ENCODE measurements at regions not wholly inside any gene's neighbourhood (a gene's known extent, or its start where the extent isn't known, plus 50 kb on each side); places are given as distances from the start of the nearest gene placed in this dataset.
"Not testable (repeated sequence)": the region's sequence is repeated elsewhere in the genome, so short reads cannot be mapped to it uniquely, and the experiment has no call there.

GRCh38 chr22:47534804-47535410 is 772.5 kb downstream of the TBC1D22A start:
- WGBS, 3 donors, result 68 to 75% (median 73%) methylated on average over 9 of the region's 9 CpGs
- no peak overlapping the region for H3K27ac ChIP-seq (ENCODE audit: low read depth, low read length)

DNA sequence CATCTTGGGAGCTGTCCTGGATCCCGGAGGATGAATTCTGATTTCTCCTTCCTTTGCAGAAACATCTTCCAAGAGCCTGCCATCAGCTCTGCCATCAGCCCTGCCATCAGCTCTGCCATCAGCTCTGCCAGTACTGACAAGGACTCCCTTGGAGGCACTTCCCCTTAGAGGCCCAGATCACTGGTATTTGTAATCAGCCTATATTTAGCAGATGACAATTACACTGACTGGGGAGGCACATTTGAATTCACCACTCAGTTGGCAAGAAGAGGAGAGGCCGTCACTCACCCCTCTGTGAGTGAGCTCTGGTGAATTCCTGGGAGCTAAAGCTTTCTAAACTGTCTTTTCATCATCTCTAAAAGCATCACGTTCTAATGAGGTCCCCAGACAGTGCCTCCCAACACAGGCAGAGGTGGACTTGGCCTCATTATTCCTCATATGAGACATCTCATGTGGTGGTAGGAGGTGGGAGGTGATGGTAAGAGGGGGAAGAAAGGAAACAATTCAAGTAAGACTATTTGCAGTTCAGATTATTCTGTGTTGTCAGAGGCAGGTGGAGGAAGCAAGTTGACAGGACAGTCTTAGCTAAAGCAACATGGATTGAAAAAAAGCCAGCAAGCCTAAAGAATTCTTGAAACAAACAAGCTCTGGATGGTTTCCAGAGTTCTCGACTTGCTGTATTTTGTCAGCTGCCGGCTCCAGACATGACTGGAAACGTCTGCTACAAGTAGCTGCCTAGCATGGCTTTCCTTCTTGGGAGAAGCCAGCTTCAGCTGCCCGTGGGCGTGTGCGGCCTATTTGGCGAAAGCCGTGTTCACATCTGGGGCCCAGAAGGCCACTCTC is 771.7 kb downstream of the TBC1D22A start:
- WGBS, 3 donors, result 58 to 62% (median 60%) methylated on average over 11 of the region's 11 CpGs
- H3K27ac ChIP-seq (ENCODE audit: low read depth, low read length), result no peak overlapping the region

- no peak overlapping the region for H3K27ac ChIP-seq (ENCODE audit: low read depth, low read length)
- 32 to 71% (median 52%) methylated on average over 1 of the region's 1 CpG for WGBS, 3 donors
These were observed 754.6 kb downstream of the TBC1D22A start for GRCh38 chr22:47517062-47517461.

DNA sequence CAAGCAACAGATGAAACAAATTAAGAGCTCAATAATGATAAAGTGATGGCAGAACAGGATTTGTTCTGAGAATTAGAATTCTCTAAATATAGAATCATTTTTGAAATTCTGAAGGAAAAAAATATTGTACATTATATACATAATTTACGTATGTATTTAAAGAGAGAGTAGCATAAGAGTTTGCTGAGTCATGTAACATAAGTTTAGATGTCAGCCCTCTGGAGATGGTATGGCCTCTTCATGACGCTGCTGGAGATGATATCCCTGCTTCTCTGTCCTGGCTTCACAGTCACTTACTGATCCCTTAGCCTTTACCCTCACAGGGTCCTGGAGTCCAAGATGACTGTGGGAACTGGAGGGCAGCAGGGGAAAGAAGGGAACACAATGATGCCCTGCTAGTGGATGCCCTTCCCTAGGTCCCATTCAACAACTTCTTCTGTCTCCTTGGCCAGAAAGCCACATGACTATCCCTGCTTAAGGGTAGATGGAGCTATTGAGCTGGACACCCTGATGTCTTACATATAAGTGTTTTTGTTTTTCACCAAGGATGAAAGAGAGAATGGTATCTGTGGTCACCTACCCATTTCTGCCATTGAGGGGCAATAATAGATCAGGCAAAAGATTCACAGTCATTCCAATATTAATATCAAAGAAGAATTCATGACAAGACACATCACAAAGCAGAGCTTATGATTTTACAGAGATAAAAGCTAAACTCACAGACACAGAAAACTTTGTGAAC is 753.1 kb downstream of the TBC1D22A start:
- 75 to 86% (median 78%) methylated on average over 2 of the region's 2 CpGs for WGBS, 3 donors
- no peak overlapping the region for H3K27ac ChIP-seq (ENCODE audit: low read depth, low read length)

GRCh38 chr22:47512617-47513016 is 750.2 kb downstream of the TBC1D22A start:
- no peak overlapping the region for H3K27ac ChIP-seq (ENCODE audit: low read depth, low read length)
- WGBS, 3 donors, result 48 to 83% (median 73%) methylated on average over 2 of the region's 2 CpGs

DNA sequence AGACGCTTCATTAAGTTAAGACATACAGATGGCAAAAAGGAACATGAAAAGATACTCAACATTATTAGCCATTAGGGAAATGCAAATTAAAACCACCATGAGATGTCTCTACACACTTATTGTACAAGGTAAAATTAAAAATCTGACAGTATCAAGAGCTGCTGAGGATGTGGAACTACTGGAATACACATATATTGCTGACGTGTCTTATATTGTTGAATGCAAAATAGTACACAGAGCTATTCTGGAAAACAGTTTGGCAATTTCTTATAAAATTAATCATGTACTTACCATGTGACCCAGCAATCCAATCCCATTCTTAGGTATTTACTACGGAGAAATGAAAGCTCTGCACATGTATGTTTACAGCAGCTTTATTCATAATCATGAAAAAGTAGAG is 742.5 kb downstream of the TBC1D22A start:
- WGBS, 3 donors, result 71 to 79% (median 74%) methylated on average over 3 of the region's 3 CpGs
- H3K27ac ChIP-seq (ENCODE audit: low read depth, low read length), result no peak overlapping the region

DNA sequence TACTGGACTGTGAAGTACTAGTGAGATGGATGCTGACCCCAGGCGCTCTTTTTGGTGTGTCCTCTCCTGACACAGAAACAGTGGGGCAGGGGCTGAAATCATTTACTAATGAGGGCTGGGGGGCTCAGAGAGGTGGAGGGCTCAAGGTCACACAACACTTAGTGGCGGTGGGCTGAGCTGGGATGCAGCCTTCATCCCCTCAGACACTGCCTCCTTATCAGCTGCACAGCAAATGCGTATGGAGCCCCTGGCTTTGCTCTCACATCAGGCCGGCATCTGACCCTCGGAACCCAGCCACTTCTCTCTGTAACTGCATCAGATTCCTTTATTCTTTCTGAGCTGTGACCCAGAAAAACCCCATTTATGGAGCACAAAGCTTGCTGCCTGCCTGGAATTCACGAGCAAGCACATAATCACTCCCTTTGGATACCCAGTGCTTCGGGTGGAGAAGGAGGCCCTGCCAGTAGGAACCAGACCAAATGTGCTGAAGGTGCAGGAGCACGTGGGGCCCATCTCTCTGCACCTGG is 736.6 kb downstream of the TBC1D22A start:
- WGBS, 3 donors, result 66 to 82% (median 78%) methylated on average over 8 of the region's 8 CpGs
- H3K27ac ChIP-seq (ENCODE audit: low read depth, low read length), result no peak overlapping the region

DNA sequence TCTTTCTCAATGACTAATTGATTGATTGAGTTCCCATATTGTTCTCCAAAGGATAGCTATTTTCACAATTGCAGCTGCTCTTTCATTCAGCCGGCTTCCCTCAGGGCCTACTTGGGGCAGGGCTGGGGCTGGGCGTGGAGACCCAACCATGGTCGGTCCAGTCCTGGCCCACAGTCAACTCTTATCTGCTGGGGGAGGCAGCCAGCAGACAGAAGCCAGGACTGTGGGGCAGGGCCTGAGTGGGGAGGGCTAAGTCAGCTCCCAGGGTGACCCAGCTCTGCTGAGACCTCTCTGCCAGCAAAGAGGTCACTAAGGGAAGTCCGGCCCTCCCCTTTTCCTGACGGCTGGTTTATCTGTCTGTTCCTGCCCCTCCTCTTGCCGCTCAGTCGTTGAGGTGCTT is 735.2 kb downstream of the TBC1D22A start:
- no peak overlapping the region for H3K27ac ChIP-seq (ENCODE audit: low read depth, low read length)

DNA sequence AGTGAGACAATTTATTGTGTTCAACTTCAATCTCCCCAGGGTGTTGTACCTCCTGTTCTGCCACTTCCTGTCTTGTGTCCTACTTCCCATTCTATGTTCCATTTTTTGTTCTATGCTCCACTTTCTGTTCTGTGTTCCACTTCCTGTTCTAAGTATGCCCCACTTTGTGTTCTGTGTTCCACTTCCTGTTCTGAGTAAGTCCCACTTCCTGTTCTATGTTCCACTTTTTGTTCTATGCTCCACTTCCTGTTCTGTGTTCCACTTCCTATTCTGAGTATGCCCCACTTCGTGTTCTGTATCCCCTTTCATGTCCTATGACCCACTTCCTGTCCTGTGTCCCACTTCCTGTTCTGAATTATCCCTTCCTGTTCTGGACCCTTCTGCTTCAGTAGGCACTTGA is 732.7 kb downstream of the TBC1D22A start:
- H3K27ac ChIP-seq (ENCODE audit: low read depth, low read length), result no peak overlapping the region
- 24 to 33% (median 30%) methylated on average over 1 of the region's 1 CpG for WGBS, 3 donors

More for the DNA sequence above, 735.2 kb downstream of the TBC1D22A start:
- 41 to 63% (median 61%) methylated on average over 7 of the region's 7 CpGs for WGBS, 3 donors

- 83 to 92% (median 89%) methylated on average over 11 to 19 of the region's 24 CpGs for WGBS, 3 donors
- not testable (repeated sequence) for H3K27ac ChIP-seq (ENCODE audit: low read depth, low read length)
These were observed 725.7 kb downstream of the TBC1D22A start for GRCh38 chr22:47488131-47488530.

DNA sequence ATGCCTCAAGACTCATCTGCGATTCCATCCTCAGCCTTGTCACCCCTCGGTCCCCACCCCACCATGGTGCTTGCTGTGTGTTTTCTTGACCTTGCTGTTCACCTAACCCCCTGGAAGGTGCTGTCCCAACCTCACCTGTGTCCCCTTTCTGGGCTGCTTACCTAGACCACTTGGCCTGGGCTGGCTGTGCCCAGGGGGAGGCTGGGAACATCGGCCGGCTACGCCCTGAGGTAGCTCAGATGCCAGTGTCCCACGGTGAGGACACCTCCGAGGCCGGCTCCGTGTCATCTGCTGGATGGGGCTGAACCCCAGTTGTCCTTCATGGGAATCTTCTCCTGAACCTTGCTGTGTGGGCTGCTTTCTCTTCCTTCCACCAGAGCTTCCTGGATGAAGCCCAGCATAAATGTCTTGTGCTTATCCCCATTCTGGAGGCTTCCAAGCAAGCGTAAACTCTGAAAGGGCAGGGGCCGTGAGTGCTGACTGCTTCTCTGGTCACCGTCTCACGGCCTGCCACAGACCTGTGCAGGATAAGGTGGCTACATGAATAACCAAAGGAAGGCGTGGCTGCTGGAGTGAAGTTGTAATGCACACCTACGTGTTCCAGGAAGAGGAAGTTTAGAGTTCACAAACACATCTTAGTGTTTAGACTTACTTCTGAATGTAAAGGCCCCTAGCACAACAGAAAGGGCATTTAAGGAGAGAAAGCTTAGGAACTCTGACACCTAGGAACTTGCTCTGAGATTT is 724.3 kb downstream of the TBC1D22A start:
- 73 to 85% (median 85%) methylated on average over 15 of the region's 15 CpGs for WGBS, 3 donors
- H3K27ac ChIP-seq (ENCODE audit: low read depth, low read length), result no peak overlapping the region

DNA sequence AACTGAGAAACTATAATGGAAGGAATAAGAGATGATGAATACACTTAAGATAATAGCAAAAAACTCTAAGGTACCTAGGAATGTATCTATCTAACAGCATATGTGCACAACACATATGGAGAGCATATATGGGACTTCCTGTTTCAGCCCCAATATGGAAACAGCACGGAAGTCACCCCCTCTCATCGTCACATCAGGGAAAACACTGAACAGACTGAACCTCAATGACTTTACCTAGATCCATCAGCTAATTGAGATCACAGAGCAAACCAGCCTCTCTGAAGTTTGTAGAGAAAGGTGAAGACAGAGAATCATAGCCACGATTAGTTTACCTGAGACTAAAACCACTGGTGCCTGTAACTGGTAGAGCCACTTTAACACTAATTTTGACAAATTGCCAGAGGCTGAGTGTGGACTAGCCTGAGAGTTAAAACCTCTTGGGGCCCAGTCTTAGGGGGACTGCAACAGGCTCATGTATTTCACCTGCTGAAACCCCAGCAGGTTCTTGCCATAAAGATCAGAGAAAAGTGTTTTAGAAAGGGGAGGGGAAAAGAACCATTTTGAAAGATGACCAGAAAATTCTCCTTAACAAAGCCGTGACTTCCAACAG is 722.6 kb downstream of the TBC1D22A start:
- 56 to 62% (median 58%) methylated on average over 4 of the region's 4 CpGs for WGBS, 3 donors

DNA sequence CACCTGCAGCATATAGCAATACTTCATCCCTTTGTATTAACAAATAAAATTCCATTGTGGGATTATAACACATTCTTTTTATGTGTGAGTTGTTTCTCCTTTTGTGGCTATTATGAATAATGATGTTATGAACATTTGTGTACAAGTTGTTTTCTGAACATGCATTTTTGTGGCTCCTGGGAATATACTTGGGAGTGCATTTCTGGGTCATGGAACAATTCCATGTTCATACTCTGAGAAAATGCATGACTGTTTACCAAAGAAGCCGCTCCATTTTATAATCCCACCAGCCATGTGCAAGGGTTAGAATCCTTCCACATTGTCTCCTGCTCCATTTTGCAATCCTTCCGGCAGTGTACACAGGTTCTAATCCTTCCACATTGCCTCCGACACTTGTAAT is 713.8 kb downstream of the TBC1D22A start:
- 78 to 83% (median 83%) methylated on average over 3 of the region's 3 CpGs for WGBS, 3 donors
- no peak overlapping the region for H3K27ac ChIP-seq (ENCODE audit: low read depth, low read length)

More for the DNA sequence above, 722.6 kb downstream of the TBC1D22A start:
- no peak overlapping the region for H3K27ac ChIP-seq (ENCODE audit: low read depth, low read length)

DNA sequence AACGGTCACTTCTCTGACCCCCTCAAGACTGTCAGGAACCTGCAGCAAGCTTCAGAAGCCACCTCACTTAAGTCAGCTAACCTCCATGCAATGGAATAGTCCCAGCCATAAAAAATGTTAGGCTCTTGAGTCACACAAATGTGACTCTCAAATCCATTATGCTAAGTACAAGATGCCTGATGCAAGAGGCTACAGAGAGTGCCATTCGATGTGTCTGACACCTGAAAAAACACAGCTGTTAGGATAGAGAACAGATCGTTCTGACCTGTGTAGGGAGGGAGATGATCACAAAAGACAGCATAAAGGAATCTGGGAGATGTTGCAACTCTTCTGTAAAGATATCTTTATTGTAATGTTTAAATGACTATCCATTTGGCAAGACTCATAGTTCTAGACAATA is 712.4 kb downstream of the TBC1D22A start:
- no peak overlapping the region for H3K27ac ChIP-seq (ENCODE audit: low read depth, low read length)
- WGBS, 3 donors, result 40 to 60% (median 48%) methylated on average over 3 of the region's 3 CpGs

DNA sequence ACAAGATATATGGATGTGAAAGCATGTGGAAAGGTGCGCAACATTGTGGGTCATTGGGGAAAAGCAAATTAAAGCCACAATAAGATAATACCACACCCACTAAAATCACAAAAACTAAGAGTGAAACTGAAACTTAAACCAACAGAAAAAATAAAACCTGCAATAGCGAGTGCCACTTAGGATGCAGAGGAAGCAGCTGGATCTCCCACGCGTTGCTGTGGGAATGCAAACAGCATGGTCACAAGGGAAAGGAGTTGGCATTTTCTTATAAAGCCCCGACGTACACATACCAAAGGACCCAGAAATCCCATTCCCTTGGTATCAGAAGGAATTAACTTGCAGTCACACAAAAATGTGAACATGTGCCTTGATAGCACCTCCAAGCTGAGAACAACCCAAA is 712.0 kb downstream of the TBC1D22A start:
- WGBS, 3 donors, result 21 to 49% (median 29%) methylated on average over 6 of the region's 6 CpGs
- no peak overlapping the region for H3K27ac ChIP-seq (ENCODE audit: low read depth, low read length)

GRCh38 chr22:47472636-47473035 is 710.2 kb downstream of the TBC1D22A start:
- WGBS, 3 donors, result 76 to 96% (median 89%) methylated on average over 9 of the region's 9 CpGs
- no peak overlapping the region for H3K27ac ChIP-seq (ENCODE audit: low read depth, low read length)

- 52 to 86% (median 74%) methylated on average over 3 of the region's 3 CpGs for WGBS, 3 donors
- no peak overlapping the region for H3K27ac ChIP-seq (ENCODE audit: low read depth, low read length)
These were observed 709.0 kb downstream of the TBC1D22A start for GRCh38 chr22:47471406-47471805.

DNA sequence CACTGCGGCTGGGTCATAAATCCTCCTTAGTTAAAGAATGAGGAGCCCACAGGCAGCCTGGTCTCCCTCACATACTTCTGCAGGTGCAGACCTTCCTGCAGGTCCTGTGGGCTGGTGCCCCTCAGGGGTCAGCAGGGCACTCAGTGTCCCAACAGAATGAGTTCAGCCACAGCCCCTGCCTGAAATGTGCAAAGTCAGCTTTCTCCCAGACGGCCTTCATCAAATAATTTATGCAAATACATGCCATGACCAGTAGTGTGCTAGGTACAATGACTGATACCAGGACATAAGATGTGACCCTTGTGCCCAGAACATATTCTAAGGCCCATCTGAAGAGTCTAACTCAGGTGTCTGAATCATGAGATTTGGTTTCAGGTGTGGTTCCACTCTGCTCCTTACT is 703.4 kb downstream of the TBC1D22A start:
- 48 to 77% (median 66%) methylated on average over 2 of the region's 2 CpGs for WGBS, 3 donors
- H3K27ac ChIP-seq (ENCODE audit: low read depth, low read length), result no peak overlapping the region
